ENCODE measurements at regions not wholly inside any gene's neighbourhood (a gene's known extent, or its start where the extent isn't known, plus 50 kb on each side); places are given as distances from the start of the nearest gene placed in this dataset.

DNA sequence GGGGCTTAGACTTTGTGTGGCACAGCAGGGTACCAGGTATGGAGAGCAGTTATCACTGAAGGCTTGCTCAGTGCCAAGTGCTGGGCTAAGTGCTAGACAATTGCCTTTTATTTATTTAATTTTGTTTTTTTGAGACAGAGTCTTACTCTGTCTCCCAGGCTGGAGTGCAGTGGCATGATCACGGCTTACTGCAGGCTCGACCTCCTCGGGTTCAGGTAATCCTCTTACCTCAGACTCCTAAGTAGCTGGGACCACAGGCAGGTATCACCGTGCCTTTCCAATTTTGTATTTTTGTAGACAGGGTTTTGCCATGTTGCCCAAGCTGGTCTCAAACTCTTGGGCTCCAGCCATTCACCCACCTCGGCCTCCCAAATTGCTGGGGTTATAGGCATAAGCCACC is 256.9 kb downstream of the ZNF536 start:
- DNase-seq (ENCODE audit: low spot score) (no peak), ATAC-seq (no peak)
- Histone ChIP-seq H3K4me2 (no peak overlapping the region), H3F3A (replicated peaks; ENCODE audit: low read depth) (no peaks in the 10 kb centered on the region), H3K27me3 (ENCODE audit: insufficient read depth) (no peaks in the 10 kb centered on the region), H2AFZ (no peak overlapping the region), H3K79me2 (replicated peaks; ENCODE audit: insufficient read depth) (no peaks in the 10 kb centered on the region), H4K20me1 (replicated peaks; ENCODE audit: insufficient read depth) (no peaks in the 10 kb centered on the region), H3K27ac (ENCODE audit: low read depth) (no peak overlapping the region), H3K4me1 (ENCODE audit: insufficient read depth) (no peaks in the 10 kb centered on the region; the same call in 1 of the 2 replicates), H3K9me2 (ENCODE audit: insufficient read depth) (peaks cover 12% of the 10 kb centered on the region; the same call in 1 of the 2 replicates), H3K36me3 (ENCODE audit: insufficient read depth) (no peaks in the 10 kb centered on the region), H3K4me3 (no peak overlapping the region)
- TF ChIP-seq, protein P1, sequence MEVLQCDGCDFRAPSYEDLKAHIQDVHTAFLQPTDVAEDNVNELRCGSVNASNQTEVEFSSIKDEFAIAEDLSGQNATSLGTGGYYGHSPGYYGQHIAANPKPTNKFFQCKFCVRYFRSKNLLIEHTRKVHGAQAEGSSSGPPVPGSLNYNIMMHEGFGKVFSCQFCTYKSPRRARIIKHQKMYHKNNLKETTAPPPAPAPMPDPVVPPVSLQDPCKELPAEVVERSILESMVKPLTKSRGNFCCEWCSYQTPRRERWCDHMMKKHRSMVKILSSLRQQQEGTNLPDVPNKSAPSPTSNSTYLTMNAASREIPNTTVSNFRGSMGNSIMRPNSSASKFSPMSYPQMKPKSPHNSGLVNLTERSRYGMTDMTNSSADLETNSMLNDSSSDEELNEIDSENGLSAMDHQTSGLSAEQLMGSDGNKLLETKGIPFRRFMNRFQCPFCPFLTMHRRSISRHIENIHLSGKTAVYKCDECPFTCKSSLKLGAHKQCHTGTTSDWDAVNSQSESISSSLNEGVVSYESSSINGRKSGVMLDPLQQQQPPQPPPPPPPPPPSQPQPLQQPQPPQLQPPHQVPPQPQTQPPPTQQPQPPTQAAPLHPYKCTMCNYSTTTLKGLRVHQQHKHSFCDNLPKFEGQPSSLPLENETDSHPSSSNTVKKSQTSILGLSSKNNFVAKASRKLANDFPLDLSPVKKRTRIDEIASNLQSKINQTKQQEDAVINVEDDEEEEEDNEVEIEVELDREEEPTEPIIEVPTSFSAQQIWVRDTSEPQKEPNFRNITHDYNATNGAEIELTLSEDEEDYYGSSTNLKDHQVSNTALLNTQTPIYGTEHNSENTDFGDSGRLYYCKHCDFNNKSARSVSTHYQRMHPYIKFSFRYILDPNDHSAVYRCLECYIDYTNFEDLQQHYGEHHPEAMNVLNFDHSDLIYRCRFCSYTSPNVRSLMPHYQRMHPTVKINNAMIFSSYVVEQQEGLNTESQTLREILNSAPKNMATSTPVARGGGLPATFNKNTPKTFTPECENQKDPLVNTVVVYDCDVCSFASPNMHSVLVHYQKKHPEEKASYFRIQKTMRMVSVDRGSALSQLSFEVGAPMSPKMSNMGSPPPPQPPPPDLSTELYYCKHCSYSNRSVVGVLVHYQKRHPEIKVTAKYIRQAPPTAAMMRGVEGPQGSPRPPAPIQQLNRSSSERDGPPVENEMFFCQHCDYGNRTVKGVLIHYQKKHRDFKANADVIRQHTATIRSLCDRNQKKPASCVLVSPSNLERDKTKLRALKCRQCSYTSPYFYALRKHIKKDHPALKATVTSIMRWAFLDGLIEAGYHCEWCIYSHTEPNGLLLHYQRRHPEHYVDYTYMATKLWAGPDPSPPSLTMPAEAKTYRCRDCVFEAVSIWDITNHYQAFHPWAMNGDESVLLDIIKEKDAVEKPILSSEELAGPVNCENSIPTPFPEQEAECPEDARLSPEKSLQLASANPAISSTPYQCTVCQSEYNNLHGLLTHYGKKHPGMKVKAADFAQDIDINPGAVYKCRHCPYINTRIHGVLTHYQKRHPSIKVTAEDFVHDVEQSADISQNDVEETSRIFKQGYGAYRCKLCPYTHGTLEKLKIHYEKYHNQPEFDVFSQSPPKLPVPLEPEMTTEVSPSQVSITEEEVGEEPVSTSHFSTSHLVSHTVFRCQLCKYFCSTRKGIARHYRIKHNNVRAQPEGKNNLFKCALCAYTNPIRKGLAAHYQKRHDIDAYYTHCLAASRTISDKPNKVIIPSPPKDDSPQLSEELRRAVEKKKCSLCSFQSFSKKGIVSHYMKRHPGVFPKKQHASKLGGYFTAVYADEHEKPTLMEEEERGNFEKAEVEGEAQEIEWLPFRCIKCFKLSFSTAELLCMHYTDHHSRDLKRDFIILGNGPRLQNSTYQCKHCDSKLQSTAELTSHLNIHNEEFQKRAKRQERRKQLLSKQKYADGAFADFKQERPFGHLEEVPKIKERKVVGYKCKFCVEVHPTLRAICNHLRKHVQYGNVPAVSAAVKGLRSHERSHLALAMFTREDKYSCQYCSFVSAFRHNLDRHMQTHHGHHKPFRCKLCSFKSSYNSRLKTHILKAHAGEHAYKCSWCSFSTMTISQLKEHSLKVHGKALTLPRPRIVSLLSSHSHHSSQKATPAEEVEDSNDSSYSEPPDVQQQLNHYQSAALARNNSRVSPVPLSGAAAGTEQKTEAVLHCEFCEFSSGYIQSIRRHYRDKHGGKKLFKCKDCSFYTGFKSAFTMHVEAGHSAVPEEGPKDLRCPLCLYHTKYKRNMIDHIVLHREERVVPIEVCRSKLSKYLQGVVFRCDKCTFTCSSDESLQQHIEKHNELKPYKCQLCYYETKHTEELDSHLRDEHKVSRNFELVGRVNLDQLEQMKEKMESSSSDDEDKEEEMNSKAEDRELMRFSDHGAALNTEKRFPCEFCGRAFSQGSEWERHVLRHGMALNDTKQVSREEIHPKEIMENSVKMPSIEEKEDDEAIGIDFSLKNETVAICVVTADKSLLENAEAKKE (CRISPR knock-in tag; IDR thresholded peaks at IDR 0.05): no peak
- TF ChIP-seq NANOG (IDR thresholded peaks at IDR 0.05; ENCODE audit: borderline replicate concordance): no peak
- Mint-ChIP-seq H3K9me3 (peaks cover 3% of the 10 kb centered on the region; the same call in 1 of the 3 replicates), H3K27ac (no peak overlapping the region), H3K4me3 (no peak overlapping the region), H3K4me1 (no peaks in the 10 kb centered on the region; the same call in 1 of the 3 replicates), H3K27me3 (ENCODE audit: insufficient read depth, low read depth, poor library complexity) (peaks cover 5% of the 10 kb centered on the region), H3K36me3 (ENCODE audit: low read depth) (no peaks in the 10 kb centered on the region)

DNA sequence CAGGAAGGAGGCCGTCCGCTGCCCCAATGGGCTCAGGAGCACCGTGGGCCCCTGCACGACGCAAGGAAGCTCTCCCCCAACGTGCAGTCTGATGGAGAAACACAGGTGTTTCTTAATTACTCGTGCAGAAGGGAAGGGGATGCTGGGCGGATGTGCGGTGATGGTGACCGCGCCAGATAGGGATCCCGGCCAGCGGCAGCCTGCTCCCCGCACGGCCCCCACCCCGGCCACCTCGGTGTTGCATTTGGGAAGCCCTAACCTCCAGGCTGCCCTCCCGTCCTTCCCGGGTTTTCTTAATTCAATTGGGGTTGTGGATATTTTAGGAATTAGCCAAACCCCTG is 254.4 kb downstream of the ZNF536 start:
- ATAC-seq: no peak
- TF ChIP-seq JUNB (IDR thresholded peaks at IDR 0.05; ENCODE audit: unreplicated experiment): no peak
- TF ChIP-seq POLR2AphosphoS5 (IDR thresholded peaks at IDR 0.05; ENCODE audit: low read depth): no peak
- TF ChIP-seq, protein P2, sequence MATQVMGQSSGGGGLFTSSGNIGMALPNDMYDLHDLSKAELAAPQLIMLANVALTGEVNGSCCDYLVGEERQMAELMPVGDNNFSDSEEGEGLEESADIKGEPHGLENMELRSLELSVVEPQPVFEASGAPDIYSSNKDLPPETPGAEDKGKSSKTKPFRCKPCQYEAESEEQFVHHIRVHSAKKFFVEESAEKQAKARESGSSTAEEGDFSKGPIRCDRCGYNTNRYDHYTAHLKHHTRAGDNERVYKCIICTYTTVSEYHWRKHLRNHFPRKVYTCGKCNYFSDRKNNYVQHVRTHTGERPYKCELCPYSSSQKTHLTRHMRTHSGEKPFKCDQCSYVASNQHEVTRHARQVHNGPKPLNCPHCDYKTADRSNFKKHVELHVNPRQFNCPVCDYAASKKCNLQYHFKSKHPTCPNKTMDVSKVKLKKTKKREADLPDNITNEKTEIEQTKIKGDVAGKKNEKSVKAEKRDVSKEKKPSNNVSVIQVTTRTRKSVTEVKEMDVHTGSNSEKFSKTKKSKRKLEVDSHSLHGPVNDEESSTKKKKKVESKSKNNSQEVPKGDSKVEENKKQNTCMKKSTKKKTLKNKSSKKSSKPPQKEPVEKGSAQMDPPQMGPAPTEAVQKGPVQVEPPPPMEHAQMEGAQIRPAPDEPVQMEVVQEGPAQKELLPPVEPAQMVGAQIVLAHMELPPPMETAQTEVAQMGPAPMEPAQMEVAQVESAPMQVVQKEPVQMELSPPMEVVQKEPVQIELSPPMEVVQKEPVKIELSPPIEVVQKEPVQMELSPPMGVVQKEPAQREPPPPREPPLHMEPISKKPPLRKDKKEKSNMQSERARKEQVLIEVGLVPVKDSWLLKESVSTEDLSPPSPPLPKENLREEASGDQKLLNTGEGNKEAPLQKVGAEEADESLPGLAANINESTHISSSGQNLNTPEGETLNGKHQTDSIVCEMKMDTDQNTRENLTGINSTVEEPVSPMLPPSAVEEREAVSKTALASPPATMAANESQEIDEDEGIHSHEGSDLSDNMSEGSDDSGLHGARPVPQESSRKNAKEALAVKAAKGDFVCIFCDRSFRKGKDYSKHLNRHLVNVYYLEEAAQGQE (IDR thresholded peaks at IDR 0.05; ENCODE audit: unreplicated experiment): no peak
- no peak for TF ChIP-seq NANOG (IDR thresholded peaks at IDR 0.05; ENCODE audit: borderline replicate concordance)

More for the DNA sequence above, 254.4 kb downstream of the ZNF536 start:
- Histone ChIP-seq H3F3A (replicated peaks; ENCODE audit: low read depth) (no peaks in the 10 kb centered on the region), H3K36me3 (ENCODE audit: insufficient read depth) (no peaks in the 10 kb centered on the region), H3K4me3 (no peak overlapping the region), H3K27ac (ENCODE audit: low read depth) (no peak overlapping the region), H3K9me2 (ENCODE audit: insufficient read depth) (no peaks in the 10 kb centered on the region), H3K4me1 (ENCODE audit: insufficient read depth) (peaks cover 2% of the 10 kb centered on the region; the same call in 1 of the 2 replicates), H2AFZ (no peak overlapping the region), H3K27me3 (ENCODE audit: insufficient read depth) (no peaks in the 10 kb centered on the region), H4K20me1 (replicated peaks; ENCODE audit: insufficient read depth) (no peaks in the 10 kb centered on the region), H3K4me2 (no peak overlapping the region), H3K79me2 (replicated peaks; ENCODE audit: insufficient read depth) (no peaks in the 10 kb centered on the region)
- Mint-ChIP-seq H3K27me3 (ENCODE audit: insufficient read depth, low read depth, poor library complexity) (peaks cover 5% of the 10 kb centered on the region), H3K9me3 (peaks cover 13% of the 10 kb centered on the region; the same call in 1 of the 3 replicates), H3K36me3 (ENCODE audit: low read depth) (peaks cover 6% of the 10 kb centered on the region; the same call in 1 of the 3 replicates), H3K4me3 (no peak overlapping the region), H3K4me1 (peaks cover 4% of the 10 kb centered on the region; the same call in 2 of the 3 replicates), H3K27ac (no peak overlapping the region)
- no peak for DNase-seq (ENCODE audit: low spot score)
